Nephron progenitor cell (in vitro differentiated cells): ENCODE measurements at regions not wholly inside any gene's neighbourhood (a gene's known extent, or its start where the extent isn't known, plus 50 kb on each side); places are given as distances from the start of the nearest gene placed in this dataset.

Source experiments
- DNase-seq: peaks from one replicate; pipeline ENCODE4 v3.0.0; 2021
- H3K27ac Mint-ChIP-seq: 2 replicates; pipeline ENCODE4 v1.8.0; 2021; ENCODE audit warnings: mild to moderate bottlenecking, moderate library complexity, mixed read lengths
- H3K27me3 Mint-ChIP-seq: 2 replicates; pipeline ENCODE4 v1.8.0; 2021; ENCODE audit warnings: mild to moderate bottlenecking, low read depth, mixed read lengths; ENCODE audit not compliant: poor library complexity
- H3K36me3 Mint-ChIP-seq: 2 replicates; pipeline ENCODE4 v1.8.0; 2021; ENCODE audit warnings: low read depth, mixed read lengths
- H3K4me1 Mint-ChIP-seq: 2 replicates; pipeline ENCODE4 v1.8.0; 2021; ENCODE audit warnings: mixed read lengths
- H3K4me3 Mint-ChIP-seq: 2 replicates; pipeline ENCODE4 v1.8.0; 2021; ENCODE audit warnings: mild to moderate bottlenecking, moderate library complexity, mixed read lengths
- H3K9me3 Mint-ChIP-seq: 2 replicates; pipeline ENCODE4 v1.8.0; 2021; ENCODE audit warnings: mild to moderate bottlenecking, moderate library complexity, mixed read lengths
- TF ChIP-seq, protein P1 (sequence below): fragments of 200-600 bp; sonication (generic); IDR thresholded peaks from 2 replicates; pipeline ENCODE4 v1.5.0; 2021; ENCODE audit warnings: antibody characterized with exemption

GRCh38 chr4:123159479-123159878 is 237.1 kb upstream of the NUDT6 start:
- TF ChIP-seq, protein P1, sequence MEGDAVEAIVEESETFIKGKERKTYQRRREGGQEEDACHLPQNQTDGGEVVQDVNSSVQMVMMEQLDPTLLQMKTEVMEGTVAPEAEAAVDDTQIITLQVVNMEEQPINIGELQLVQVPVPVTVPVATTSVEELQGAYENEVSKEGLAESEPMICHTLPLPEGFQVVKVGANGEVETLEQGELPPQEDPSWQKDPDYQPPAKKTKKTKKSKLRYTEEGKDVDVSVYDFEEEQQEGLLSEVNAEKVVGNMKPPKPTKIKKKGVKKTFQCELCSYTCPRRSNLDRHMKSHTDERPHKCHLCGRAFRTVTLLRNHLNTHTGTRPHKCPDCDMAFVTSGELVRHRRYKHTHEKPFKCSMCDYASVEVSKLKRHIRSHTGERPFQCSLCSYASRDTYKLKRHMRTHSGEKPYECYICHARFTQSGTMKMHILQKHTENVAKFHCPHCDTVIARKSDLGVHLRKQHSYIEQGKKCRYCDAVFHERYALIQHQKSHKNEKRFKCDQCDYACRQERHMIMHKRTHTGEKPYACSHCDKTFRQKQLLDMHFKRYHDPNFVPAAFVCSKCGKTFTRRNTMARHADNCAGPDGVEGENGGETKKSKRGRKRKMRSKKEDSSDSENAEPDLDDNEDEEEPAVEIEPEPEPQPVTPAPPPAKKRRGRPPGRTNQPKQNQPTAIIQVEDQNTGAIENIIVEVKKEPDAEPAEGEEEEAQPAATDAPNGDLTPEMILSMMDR, result no peak
- H3K27ac Mint-ChIP-seq, result no peak overlapping the region
- peaks cover 5% of the 10 kb centered on the region for H3K36me3 Mint-ChIP-seq
- no peaks in the 10 kb centered on the region for H3K27me3 Mint-ChIP-seq
- H3K9me3 Mint-ChIP-seq, result no peaks in the 10 kb centered on the region
- H3K4me3 Mint-ChIP-seq, result no peak overlapping the region
- H3K4me1 Mint-ChIP-seq, result no peaks in the 10 kb centered on the region
- DNase-seq, result no peak

GRCh38 chr4:123162859-123163258 is 233.7 kb upstream of the SPRY1 start:
- no peak overlapping the region for H3K27ac Mint-ChIP-seq
- no peaks in the 10 kb centered on the region for H3K9me3 Mint-ChIP-seq
- H3K36me3 Mint-ChIP-seq, result peaks cover 18% of the 10 kb centered on the region
- H3K27me3 Mint-ChIP-seq, result no peaks in the 10 kb centered on the region
- H3K4me1 Mint-ChIP-seq, result no peaks in the 10 kb centered on the region
- no peak for DNase-seq
- no peak overlapping the region for H3K4me3 Mint-ChIP-seq
- TF ChIP-seq, protein P1, result no peak

GRCh38 chr4:123163501-123163900 is 233.1 kb upstream of the SPRY1 start:
- Mint-ChIP-seq H3K27me3 (no peaks in the 10 kb centered on the region), H3K9me3 (no peaks in the 10 kb centered on the region), H3K27ac (peak overlapping the region; percentile 81), H3K36me3 (peaks cover 18% of the 10 kb centered on the region), H3K4me1 (no peaks in the 10 kb centered on the region), H3K4me3 (no peak overlapping the region)
- TF ChIP-seq, protein P1, result no peak
- no peak for DNase-seq

DNA sequence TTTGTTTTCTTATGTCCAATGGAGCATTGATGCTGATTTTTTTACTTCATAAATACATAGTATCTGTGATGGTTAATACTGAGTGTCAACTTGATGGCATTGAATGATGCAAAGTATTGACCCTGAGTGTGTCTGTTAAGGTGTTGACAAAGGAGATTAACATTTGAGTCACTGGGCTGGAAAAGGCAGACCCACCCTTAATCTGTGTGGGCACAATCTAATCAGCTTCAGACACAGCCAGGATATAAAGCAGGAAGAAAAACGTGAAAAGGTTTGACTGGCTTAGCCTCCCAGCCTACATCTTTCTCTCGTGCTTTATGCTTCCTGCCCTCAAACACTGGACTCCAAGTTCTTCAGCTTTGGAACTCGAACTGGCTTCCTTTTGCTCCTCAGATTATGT is 230.6 kb upstream of the SPRY1 start:
- TF ChIP-seq, protein P1, result no peak
- no peak for DNase-seq
- Mint-ChIP-seq H3K27ac (no peak overlapping the region), H3K36me3 (peaks cover 17% of the 10 kb centered on the region), H3K27me3 (no peaks in the 10 kb centered on the region), H3K4me1 (peaks cover under 1% of the 10 kb centered on the region), H3K4me3 (no peak overlapping the region), H3K9me3 (no peaks in the 10 kb centered on the region)

GRCh38 chr4:123167931-123168330 is 228.7 kb upstream of the SPRY1 start:
- peaks cover 4% of the 10 kb centered on the region for H3K9me3 Mint-ChIP-seq
- H3K4me1 Mint-ChIP-seq, result peaks cover 5% of the 10 kb centered on the region
- TF ChIP-seq, protein P1, result no peak
- H3K27ac Mint-ChIP-seq, result peak overlapping the region; percentile 55
- no peaks in the 10 kb centered on the region for H3K27me3 Mint-ChIP-seq
- DNase-seq, result no peak
- H3K4me3 Mint-ChIP-seq, result no peak overlapping the region
- peaks cover 13% of the 10 kb centered on the region for H3K36me3 Mint-ChIP-seq

DNA sequence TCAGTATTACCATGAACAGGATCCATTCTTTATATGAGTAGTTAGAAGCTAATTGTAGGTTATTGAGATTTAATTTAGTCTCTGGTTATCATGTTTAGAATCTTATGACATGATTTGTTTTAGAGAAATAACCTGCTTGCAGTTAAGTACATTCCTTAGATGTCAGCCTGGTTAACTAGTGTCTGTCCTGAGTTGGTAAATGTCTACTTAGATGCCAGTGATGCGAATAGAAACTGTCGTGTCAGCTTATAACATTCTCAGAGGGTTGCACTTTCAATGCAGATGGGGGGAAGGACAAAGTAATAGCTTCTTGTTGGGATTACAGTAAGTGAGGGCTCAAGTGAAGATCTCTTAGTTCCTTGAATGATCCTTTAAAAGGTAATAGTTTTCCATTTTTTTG is 227.8 kb upstream of the SPRY1 start:
- Mint-ChIP-seq H3K4me1 (peaks cover 5% of the 10 kb centered on the region), H3K27ac (no peak overlapping the region), H3K36me3 (peaks cover 15% of the 10 kb centered on the region), H3K4me3 (no peak overlapping the region), H3K27me3 (no peaks in the 10 kb centered on the region), H3K9me3 (peaks cover 7% of the 10 kb centered on the region)
- TF ChIP-seq, protein P1, result no peak
- no peak for DNase-seq
